GM18868 (cell line): ENCODE measurements at regions not wholly inside any gene's neighbourhood (a gene's known extent, or its start where the extent isn't known, plus 50 kb on each side); places are given as distances from the start of the nearest gene placed in this dataset.
"Not testable (repeated sequence)": the region's sequence is repeated elsewhere in the genome, so short reads cannot be mapped to it uniquely, and the experiment has no call there.

Experiments used
- ATAC-seq: cut with Tn5 transposase; IDR thresholded peaks from one replicate; pipeline ENCODE4 v1.9.1; 2021; ENCODE audit warnings: mild to moderate bottlenecking, moderate library complexity; ENCODE audit not compliant: unreplicated experiment

DNA sequence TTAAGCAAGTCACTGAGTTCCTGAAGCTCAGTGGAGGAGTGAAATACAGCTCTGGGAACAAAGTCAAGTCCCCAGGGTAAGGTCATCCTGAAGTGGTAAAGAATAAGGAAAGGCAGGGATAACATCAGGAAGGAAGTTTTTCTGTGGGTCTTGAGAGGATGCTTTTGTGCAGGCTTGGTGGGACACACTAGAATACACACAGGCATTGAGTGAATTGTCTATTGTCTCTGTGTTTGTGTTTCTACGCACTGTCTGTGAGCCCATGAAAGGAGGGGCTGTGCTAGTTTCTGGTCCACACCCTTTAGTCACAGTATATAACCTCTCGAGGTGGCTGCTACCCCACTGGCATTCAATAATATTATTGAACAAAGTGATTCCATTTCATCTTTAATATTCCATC lies 95.8 kb upstream of the ABCB5 start:
- no peak for ATAC-seq

DNA sequence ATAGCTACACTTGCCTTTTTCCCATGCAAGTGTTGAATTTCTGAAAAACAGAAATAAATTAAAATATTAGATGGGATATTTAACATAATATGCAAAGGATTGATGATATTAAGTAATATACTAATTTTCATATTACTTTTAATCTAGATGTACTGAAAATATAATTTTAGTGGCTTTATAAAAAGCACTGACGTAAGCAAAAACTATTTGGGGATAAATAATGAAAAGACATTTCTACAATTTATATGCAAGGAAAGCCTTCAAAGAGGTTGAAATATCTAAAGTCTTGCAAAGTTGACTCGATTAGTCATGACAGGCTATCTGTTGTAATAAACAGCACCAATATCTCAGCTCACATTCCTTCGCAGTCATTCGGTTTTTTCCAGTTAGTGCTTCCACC lies 94.9 kb upstream of the ABCB5 start:
- ATAC-seq, result no peak

DNA sequence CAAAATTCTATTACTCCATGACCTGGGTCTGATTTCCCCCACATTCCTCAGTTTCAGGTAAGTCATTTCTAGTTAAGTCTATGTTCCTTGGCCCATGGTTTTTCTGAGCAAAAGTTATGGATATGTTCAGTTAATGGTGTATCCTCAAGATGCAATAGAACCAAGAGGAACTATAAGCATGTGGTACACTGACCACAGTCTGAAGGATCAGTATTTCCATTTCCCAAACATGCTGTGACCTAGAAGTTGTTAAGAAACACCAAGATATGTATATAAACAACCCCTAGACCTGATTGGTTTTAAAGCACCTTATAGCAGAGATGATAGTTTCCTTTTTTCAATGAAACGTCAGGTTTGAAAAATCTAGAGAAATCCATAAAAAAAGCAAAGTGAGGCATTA lies 94.2 kb upstream of the ABCB5 start:
- ATAC-seq, result no peak

DNA sequence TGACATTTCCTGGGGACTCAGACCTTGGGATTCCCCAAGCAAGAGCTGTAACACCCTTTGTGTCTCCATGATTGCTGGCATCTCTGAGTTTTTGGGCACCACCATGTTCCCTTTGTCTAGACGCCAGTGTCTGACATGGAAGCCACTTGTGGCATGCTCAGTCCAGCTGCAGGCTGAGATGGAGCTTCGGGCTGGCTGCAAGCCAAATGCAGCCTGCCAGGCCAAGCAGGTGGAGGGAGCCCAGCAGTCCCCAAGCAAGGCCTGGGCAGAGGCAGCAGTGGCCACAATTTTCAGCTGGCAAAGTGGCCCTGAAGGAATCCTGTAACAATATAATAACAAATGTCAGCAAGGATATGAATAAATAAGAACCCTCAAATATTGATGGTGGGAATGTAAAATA lies 86.2 kb upstream of the ABCB5 start:
- no peak for ATAC-seq

DNA sequence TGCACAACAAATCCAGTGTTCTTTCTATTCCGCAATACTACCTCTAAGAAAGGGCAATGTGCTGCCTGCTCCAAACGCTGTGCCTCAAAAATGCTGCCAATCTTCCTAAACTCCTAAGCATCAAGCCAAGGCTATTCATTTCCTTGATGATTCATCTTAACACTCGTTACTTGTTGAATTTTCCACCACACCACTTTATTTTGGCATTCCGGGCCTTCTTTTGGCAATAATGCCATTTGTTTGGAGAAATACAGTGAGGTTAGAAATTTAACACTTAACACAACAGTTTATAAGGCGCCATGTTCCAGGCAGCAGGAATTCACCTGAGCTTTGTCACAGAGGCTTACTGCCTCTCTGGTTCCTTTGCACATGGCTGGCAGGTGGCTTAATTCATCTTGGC lies 82.6 kb upstream of the ABCB5 start:
- ATAC-seq, result no peak

DNA sequence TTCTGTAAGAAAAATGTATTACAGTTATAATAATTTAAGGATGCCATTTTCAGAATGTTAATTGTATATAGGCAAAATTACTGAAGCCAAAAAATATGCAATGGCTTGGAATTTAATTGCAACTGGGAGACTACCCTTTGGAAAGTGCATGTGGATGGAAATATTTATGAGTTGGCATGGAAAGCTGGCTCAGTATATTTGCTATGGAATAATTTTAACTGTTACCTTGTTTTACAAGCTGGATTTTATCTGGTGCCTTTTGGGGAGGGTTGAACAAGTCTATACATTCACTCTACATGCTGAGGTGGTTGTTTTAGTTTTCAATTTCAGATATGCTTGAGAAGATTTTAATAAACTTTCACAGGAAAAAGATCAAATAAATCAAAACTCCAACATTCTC lies 80.9 kb upstream of the ABCB5 start:
- no peak for ATAC-seq

DNA sequence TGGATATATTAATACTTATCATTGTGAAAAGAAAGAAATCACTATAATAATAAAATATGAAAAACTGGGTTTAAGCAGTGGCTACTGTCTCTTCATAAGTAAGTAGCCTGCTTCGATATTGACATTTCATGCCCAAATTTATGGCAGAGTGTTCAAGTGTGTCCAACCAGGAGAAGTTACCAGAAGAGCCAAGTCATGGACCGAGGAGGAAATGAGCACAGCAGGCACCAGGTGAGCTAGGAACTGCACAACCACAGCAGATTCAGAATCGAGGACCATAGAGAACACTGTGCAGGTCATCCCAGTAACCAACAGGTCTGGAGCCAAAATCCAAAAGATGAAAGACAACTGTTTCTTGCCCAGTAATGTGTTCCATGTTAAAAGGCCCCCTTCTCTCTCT lies 79.9 kb upstream of the ABCB5 start:
- ATAC-seq, result no peak

DNA sequence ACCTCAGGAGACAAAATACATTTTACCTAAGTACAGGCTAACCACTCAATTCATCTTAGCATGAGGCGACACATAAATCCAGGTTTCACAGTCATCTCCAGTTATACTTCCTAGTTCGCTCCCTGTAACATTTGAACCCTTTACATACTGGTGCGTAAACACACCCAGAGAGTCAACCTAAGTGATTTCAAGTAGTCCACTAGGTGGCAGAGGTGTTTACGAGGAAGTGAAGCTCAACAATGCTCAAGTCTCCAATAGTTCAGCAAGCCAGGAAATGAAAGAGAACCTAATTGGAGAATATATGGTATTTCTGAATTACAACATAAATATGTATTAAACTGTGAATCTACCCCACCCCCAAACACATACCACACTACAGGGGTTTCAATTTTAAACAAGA lies 76.3 kb upstream of the ABCB5 start:
- ATAC-seq, result no peak

DNA sequence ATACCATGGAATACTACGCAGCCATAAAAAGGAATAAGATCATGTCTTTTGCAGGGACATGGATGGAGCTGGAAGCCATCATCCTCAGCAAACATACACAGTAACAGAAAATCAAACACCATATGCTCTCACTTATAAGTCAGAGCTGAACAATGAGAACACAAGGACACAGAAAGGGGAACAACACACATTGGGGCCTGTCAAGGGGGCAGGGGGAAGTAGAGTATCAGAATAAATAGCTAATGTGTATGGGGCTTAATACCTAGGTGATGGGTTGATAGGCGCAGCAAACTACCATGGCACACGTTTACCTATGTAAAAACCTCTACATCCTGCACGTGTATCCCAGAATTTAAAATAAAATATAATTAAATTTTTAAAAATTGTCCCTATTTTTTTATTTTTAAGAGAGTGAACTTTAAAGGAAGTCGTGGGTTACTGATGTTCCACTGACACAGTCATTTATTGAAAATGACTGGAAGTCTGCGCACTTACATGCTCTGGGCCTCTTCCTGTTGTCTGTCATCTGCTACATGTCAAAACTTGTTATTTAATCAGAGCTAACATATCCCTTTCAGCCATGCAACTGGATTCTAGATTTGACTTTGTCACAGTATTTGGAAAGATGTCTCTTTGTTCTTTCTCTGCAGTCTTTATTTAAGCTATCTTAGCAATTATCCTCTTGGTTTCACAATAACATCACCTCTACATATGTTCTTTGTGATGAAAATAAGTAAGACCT lies 73.7 kb upstream of the ABCB5 start:
- peak; percentile 65 for ATAC-seq

DNA sequence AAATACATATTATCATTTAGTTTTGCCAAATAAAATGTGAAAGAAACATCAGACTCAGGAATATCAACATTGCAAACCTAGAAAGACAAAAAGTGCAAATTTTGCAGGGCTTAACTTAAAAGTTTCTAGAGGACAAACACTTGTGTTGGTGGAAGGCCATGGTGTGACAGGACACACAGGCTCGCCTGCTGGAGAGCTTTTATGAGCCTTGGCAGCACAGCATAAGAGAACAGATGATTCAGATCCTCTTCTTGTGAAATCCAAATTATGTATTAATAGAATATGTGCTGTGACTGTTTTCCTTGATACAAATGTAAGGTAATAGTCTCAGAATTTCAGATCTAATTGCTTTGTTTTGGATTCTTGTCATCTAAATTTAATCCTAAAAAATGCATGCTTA lies 72.9 kb upstream of the ABCB5 start:
- no peak for ATAC-seq

DNA sequence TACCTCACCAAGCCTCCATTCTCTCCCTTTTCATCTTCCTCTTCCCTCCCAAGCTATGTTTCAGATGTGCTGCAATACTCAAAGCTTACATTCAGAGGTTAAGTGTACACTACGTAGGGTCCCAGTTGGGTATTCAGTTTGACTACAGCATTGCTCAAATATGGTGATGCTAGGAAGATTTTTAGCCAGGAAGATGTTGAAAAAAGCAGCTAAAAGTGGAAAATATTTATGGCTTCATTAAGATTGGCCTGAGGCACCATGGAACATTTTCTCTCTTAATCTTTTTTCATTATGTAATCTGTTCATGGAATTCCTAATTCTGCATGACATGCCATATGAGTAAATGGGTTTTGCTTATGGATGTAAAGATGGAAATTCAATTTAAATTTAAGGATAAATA lies 72.0 kb upstream of the ABCB5 start:
- ATAC-seq, result no peak

DNA sequence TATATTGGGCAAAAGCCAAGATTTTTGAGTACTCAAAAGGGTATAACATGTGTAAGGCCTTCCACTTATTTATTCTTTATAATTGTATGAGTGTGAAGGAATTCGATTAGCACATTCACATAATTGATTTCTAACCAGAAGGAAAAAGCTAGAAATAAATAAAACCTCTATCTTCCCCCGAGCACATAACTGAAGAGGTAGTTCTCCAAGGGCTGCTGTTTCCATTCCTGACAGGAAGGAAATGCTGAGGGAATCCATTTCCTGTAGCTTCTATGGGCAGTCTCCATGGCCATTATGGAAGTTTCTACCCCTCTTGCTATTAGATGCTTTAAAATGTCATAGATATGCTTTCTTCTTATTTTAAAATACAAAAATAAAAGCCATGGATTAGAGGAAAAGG lies 70.5 kb upstream of the ABCB5 start:
- no peak for ATAC-seq

DNA sequence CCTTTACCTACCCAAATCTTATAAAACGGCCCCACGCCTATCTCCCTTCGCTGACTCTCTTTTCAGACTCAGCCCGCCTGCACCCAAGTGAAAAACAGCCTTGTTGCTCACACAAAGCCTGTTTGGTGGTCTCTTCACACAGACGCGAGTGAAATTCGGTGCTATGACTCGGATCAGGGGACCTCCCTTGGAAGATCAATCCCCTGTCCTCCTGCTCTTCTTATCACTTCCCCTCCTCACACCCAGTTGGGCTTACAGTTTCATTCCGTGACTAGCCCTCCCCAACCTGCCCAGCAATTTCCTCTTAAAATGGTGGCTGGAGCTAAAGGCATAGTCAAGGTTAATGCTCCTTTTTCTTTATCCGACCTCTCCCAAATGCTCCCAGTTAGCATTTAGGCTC lies 68.5 kb upstream of the ABCB5 start:
- not testable (repeated sequence) for ATAC-seq

DNA sequence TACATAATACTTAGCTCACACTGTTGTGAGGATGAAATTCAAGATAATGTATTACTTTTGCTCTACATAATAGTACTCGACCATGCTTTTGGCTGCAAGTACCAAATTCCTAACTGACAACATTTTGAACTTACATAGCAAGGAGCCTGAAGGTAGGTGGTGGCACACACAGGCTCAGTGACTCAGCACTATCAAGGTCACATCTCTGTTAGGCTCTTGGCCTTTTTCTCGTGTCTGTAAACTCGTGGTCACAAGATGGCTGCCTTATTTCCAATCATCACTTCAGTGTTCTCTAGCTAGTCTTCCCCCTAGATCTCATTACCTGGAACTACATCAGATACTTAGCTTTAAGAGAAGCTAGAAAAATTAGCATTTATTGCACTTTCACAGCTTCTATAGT lies 61.4 kb upstream of the ABCB5 start:
- ATAC-seq, result no peak

DNA sequence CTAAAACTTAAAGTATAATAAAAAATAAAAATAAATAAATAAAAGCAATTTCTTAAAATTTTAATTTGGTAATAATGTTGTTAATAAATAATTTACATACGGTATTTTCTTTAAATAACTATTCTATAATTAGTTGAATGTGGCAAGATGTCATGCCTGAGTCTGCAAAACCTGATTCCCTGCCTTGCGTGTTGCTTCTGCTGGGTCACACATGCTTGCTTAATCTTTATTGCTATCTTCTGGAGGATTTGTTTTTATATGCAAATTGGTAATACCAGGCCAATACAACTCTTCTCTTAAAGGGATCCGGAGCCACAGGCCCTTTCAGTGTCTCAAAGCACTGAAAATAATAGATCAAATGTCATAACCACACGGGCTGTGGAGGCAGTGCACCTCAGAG lies 59.4 kb upstream of the ABCB5 start:
- ATAC-seq, result no peak

DNA sequence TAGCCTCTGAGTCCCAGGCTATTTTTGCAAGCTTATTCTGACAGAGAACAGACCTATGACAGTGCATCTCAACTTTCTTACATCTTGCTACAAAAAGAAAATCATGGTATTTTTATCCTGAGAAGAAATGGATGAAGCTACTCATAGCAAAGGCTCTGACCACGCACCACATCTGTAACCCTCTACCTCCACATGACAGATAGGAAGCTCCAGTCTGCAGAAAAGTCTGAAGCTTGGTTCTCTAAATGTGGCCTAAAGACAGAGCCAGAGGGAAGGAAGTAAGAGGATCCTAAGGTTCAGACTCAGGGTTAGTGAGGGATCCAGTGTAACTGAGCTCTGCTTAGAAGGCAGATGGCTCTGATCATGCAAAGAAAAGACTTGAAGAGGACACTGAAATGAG lies 58.4 kb upstream of the ABCB5 start:
- ATAC-seq, result no peak

DNA sequence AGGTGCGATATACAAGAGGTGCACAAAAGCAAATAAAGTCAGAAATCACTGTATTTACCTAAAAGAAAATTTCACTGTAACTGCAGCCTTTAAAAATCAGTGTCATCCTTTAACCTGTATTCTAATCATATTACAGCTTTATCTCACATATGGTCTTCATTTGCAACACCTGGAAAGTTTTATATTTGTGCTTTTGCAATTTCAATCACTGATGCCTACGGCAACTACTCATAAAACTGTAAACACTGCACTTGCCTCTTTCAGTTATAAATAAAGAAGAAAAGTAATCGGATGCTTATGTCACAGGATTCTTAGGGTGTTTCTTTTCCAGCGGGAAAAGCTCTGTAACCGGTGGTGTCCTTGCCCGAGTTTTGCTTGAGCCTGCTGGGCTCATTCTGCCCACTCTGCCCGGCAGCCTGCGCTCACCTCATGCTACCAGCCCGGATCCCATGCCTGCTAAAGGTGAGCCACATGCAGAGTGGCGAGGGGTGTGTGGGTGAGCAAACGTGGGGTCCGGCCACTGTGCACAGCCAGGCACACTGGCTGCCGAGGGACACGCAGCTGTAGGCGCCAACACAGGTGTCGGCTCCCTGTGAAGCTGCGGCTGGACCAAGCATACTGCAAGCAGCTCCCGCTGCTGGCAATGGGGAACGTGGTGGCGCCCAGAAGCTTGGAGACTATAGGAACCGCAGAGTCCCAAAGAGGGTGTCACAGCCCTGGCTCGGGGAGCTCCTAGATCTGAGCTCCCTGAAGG lies 56.3 kb upstream of the ABCB5 start:
- ATAC-seq, result no peak

DNA sequence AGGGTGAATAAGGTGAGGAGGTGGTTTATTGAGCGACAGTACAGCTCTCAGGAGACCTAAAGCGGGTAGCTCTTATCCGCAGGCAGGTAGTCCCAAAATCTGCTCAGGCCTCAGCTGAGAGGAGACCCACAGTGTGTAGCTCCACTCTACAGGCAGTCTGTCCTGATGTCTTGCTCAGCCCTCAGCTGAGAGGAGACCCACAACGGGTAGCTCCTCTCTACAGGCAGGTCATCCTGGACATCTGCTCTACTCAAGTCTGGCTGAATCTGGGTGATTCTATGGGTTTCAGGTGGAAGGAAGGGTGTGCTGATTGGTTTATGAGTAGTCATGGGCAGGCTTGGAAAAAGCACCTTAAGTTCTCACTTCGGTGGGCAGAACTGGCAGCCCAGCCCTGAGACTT lies 55.6 kb upstream of the ABCB5 start:
- no peak for ATAC-seq

DNA sequence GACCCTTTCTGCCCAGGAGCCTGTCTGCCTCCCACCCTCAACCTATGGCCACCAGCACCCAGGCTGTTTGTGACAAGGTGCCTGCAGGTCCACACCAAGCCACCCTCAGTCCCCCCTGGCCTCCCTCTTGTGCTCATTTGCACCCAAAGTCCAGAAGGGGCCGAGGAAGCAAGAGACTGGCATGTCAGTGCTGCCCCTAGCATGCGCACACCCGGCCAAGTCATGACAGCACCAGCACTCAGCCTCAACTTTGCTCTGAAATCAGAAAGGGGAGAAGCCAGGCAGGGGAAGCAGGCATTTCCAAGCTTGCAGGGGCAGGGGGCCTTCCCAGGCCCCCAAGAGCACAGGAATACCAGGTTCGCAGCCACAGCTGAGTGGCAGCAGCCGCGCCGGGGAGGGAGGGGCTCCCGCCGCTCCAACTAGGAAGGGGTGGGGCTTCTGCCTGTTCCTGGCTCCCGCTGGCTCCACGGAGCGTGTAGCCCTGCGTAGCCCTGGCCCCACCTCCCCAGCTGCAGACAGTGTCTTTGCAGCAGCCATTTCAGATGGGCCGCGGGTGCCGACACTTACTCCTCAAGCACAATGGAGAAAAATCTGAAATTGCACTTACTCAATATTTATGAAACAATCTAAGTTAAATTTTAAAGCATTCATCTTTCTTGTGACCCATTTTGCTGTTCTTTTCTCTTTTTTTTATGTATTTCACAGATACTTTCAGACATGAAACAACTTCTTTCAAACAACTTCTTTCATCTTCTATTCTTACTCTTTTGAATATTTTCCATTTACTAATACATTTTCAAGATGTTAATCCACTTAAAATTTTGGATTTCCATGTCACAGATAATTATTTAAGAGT lies 54.9 kb upstream of the ABCB5 start:
- ATAC-seq, result no peak

DNA sequence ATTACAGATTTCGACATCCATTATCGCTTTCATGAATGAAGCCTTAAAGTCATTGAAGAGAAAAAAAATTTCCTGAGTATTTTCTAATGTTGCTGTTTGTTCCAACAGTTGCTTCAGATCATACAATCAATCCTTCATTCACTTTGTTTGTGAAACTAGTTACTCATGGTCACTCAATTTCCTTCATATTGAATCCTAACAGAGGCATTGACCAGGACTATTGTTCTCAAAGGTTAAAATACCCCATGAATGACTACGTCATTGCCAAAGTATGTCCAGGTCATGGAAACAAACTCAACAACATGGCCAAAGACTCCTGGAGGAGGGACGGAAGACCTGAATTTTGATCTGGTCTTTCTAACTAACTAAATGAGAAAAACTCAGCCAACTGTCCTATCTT lies 54.0 kb upstream of the ABCB5 start:
- no peak for ATAC-seq

DNA sequence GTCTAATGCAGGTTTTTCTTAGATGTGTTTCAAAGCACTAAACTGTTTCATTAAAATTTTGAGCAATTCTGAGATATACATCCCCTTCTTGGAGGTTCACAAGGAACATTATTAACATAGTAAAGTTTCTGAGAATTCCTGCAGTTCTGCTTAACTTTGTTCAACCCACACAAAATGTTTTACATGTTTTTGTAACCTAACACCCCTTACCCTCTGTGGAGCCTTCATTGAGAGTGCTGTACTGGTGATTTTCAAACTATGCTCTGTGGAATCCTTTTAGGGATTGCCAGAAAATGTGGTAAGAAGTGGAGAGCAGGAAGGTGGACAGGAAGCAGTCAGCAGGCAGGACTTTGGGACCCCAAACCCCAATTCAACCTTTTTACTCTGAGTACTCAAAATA lies 53.6 kb upstream of the ABCB5 start:
- ATAC-seq, result no peak

DNA sequence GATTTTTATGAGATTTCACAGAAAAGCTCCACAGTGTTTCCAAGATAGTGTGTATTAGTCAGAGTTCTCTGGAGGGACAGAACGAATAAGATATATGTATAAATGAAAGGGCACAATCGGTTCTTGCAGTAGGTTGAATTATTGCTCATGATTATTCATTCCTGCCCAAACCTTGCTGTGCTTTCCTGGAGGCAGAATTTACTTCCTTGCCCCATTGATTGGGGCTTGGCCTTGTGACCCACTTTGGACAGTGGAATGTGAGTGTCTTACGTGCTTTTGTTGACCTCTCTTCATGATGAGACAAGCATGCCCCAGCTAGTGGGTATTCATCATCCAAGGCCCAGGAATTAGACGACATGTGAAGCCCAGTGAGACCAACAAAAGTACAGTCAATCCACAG lies 53.0 kb upstream of the ABCB5 start:
- no peak for ATAC-seq
